Small intestine (tissue), 7 donors: ENCODE measurements at regions not wholly inside any gene's neighbourhood (a gene's known extent, or its start where the extent isn't known, plus 50 kb on each side); places are given as distances from the start of the nearest gene placed in this dataset.
"Not testable (repeated sequence)": the region's sequence is repeated elsewhere in the genome, so short reads cannot be mapped to it uniquely, and the experiment has no call there.

Experiments used
- DNase-seq, 2 donors: peaks; one replicate each; pipeline versions ENCODE4 v3.0.0 to v3.0.0-alpha.2; 2013
- FAIRE-seq: peaks from 2 replicates; lab custom pipeline; 2012; peaks lifted over from hg19 to GRCh38; lab: Jason Lieb, UNC
- H3K27ac ChIP-seq, 3 donors: one replicate each; pipeline ENCODE4 v1.5.1; 2013; ENCODE audit warnings: low read length in 2 of 3, mild to moderate bottlenecking in 2 of 3, control low read depth in 1 of 3, inconsistent platforms in 1 of 3, low read depth in 1 of 3, moderate library complexity in 1 of 3
- H3K27me3 ChIP-seq, 3 donors: one replicate each; pipeline ENCODE4 v1.6.1; 2013; ENCODE audit warnings: low read length in 3 of 3, inconsistent platforms in 1 of 3; ENCODE audit not compliant: control insufficient read depth in 3 of 3, insufficient read depth in 3 of 3
- H3K36me3 ChIP-seq, 3 donors: one replicate each; pipeline ENCODE4 v1.6.1; 2013; ENCODE audit warnings: low read length in 3 of 3, inconsistent platforms in 1 of 3, low read depth in 1 of 3, mild to moderate bottlenecking in 1 of 3, moderate library complexity in 1 of 3; ENCODE audit not compliant: control insufficient read depth in 3 of 3, insufficient read depth in 2 of 3
- H3K4me1 ChIP-seq, 3 donors: one replicate each; pipeline ENCODE4 v1.6.1; 2013; ENCODE audit warnings: low read length in 2 of 3, inconsistent platforms in 1 of 3, low read depth in 1 of 3, mild to moderate bottlenecking in 1 of 3, moderate library complexity in 1 of 3; ENCODE audit not compliant: control insufficient read depth in 3 of 3, insufficient read depth in 2 of 3
- H3K4me3 ChIP-seq, 3 donors: one replicate each; pipeline ENCODE4 v1.5.1; 2013; ENCODE audit warnings: low read length in 3 of 3, control low read depth in 1 of 3, inconsistent platforms in 1 of 3, low read depth in 1 of 3, mild to moderate bottlenecking in 1 of 3, moderate library complexity in 1 of 3
- H3K9me3 ChIP-seq, 2 donors: one replicate each; pipeline ENCODE4 v1.6.1; 2013; ENCODE audit warnings: low read depth in 1 of 2, low read length in 1 of 2; ENCODE audit not compliant: control insufficient read depth in 2 of 2, insufficient read depth in 1 of 2
- WGBS, 3 donors: extraction: QIAGEN DNeasy Blood & Tissue Kit; methylation state at CpG; one replicate each; pipeline ENCODE4 v1.1.7; 2013; 5-methylcytosine and 5-hydroxymethylcytosine counted together
- donor health status: healthy with polysubstance abuse.
- donor health status: control.
- donor health status: control.
- donor health status: Bipolar disorder and iron deficiency.
- donor health status: healthy.

DNA sequence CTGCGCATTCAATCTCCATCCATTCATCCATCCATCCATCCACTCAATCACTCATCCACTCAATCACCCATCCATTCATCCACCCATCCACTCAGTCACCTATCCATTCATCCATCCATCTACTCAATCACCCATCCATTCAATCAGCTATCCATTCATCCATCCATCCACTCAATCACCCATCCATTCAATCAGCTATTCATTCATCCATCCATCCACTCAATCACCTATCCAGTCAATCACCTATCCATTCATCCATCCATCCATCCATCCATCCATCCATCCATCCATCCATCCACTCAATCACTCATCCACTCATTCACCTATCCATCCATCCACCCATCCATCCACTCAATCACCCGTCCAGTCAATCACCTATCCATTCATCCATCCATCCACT, 115.4 kb upstream of the ZBTB40 start:
- Histone ChIP-seq H3K4me1 (peaks cover 0 to 14% (median 0%) of the 10 kb centered on the region in 3 donors), H3K27me3 (peaks cover 0 to 11% (median 3%) of the 10 kb centered on the region in 3 donors)
- H3K9me3 ChIP-seq, FAIRE-seq, H3K36me3 ChIP-seq, DNase-seq, H3K4me3 ChIP-seq, H3K27ac ChIP-seq: not testable (repeated sequence)
- whole genome bisulfite sequencing, 3 donors: 93 to 95% (median 94%) methylated on average over 2 of the region's 2 CpGs

DNA sequence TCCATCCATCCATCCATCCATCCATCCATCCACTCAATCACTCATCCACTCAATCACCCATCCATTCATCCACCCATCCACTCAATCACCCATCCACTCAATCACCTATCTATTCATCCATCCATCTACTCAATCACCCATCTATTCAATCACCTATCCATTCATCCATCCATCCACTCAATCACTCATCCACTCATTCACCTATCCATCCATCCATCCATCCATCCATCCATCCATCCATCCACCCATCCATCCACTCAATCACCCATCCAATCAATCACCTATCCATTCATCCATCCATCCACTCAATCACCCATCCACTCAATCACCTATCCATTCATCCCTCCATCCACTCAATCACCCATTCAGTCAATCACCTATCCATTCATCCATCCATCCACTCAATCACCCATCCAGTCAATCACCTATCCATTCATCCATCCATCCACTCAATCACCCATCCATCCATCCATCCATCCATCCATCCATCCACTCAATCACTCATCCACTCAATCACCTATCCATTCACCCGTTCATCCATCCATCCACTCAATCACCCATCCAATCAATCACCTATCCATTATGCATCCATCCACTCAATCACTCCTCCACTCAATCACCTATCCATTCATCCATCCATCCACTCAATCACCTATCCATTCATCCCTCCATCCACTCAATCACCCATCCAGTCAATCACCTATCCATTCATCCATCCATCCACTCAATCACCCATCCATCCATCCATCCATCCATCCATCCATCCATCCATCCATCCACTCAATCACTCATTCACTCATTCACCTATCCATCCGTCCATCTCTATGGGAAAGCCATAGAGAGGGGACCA, 114.7 kb upstream of the ZBTB40 start:
- H3K4me1 ChIP-seq: peaks cover 0 to 15% (median 0%) of the 10 kb centered on the region in 3 donors
- not testable (repeated sequence) for H3K36me3 ChIP-seq, H3K9me3 ChIP-seq, H3K4me3 ChIP-seq, H3K27ac ChIP-seq, FAIRE-seq, DNase-seq
- peaks cover 0 to 11% (median 7%) of the 10 kb centered on the region in 3 donors for H3K27me3 ChIP-seq
- 79 to 87% (median 79%) methylated on average over 2 of the region's 2 CpGs for WGBS, 3 donors

DNA sequence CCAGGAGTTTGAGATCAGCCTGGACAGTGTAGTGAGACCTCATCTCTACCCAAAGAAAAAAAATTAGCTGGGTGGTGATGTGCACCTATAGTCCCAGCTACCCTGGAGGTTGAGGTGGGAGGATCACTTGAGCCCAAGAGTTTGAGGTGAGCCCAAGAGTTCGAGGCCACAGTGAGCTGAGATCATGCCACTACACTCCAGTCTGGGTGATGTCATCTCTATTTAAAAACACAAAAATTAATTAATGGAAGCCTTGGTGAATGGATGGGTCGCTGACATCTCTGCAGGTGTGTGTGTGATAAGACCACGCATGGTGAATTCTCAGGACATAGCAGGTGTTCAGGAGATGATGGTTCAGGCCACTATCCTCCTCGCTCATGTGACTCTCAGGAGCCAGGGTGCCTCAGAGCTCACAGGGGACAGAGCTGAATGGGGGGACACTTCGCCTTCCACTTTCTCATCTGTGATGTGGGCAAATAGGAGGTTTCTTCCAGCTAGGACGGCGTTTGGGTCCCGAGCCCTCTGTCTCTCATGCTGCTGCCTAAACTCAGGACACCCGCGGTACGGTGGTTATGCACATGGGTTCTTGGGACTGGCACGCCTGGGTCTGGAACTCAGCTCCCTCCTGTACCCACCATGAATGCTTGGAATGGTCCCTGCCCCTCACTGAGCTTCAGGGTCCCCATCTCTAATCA, 113.4 kb upstream of the ZBTB40 start:
- Histone ChIP-seq H3K27me3 (peaks cover 0 to 19% (median 15%) of the 10 kb centered on the region in 3 donors), H3K9me3 (no peaks in the 10 kb centered on the region), H3K4me3 (no peak overlapping the region), H3K27ac (no peak overlapping the region), H3K4me1 (peaks cover 0 to 18% (median 0%) of the 10 kb centered on the region in 3 donors), H3K36me3 (no peaks in the 10 kb centered on the region)
- no peak for FAIRE-seq
- WGBS, 3 donors: 86 to 91% (median 90%) methylated on average over 12 of the region's 12 CpGs
- no peak for DNase-seq

DNA sequence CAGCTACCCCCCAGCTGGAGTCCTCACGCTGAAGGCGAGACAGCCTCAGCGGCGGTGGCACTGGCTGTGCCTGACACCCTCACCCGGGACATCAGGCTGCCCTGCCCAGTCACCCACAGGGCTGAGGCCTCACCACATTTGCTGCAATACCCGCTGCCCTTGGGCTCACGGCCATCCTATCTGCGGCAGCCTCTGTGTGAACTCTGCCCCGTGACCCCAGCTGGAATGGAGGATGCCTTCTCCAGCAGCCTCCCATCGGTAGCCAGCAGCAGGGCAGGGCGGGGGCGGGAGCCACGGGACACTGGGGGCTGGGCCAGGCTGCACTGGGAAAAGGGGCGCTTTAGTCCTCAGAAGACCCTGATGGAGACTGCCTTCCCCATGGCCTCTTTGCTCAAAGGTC, 112.4 kb upstream of the ZBTB40 start:
- Histone ChIP-seq H3K9me3 (no peaks in the 10 kb centered on the region), H3K4me3 (no peak overlapping the region), H3K27ac (no peak overlapping the region), H3K27me3 (peaks cover 0 to 23% (median 15%) of the 10 kb centered on the region in 3 donors), H3K36me3 (no peaks in the 10 kb centered on the region), H3K4me1 (peaks cover 0 to 18% (median 0%) of the 10 kb centered on the region in 3 donors)
- DNase-seq (no peak), FAIRE-seq (no peak)
- 48 to 64% (median 55%) methylated on average over 14 of the region's 14 CpGs for WGBS, 3 donors

DNA sequence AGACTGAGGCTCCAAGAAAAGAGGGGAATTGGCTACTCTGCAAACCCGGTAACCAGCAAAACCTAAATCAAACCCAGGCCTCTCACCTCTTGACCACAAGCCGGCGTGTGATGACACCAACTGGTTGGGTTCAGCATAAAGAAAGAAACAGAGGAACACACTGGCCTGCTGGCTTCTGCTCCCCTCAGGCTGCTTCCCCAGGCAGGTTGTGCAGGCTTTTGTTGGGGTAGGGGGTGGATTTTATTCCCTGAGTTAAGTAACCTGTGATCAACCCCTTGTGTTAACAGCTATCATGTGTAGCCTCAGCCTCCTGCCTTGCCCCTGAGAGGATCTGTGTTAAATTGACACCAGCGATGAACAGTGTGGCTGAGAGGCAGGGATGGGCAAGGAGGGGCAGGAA, 111.6 kb upstream of the ZBTB40 start:
- H3K4me1 ChIP-seq: peaks cover 0 to 12% (median 0%) of the 10 kb centered on the region in 3 donors
- H3K27me3 ChIP-seq: peaks cover 0 to 28% (median 15%) of the 10 kb centered on the region in 3 donors
- no peaks in the 10 kb centered on the region for H3K9me3 ChIP-seq
- no peak overlapping the region for H3K27ac ChIP-seq
- H3K36me3 ChIP-seq: no peaks in the 10 kb centered on the region
- no peak overlapping the region for H3K4me3 ChIP-seq
- WGBS, 3 donors: 81 to 91% (median 90%) methylated on average over 4 of the region's 4 CpGs
- FAIRE-seq (no peak), DNase-seq (no peak)

DNA sequence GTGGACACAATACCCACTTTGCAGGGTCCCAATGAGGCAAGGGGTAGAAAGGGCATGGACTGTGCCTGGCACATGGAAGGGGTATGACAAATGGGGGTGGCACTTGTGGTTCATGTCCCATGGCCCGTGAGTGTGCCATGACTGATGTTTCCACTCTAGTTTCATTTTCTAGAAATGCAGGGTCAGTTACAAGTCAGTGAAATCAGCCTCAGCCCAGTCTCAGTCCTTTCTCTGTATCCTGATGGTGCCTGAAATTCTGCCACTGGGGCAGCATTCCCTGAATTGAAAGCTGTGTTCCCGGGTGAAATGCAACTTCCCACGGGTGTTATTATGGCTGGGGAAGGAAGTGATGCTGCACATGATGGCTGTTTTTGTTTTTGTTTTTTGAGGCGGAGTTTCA, 110.8 kb upstream of the ZBTB40 start:
- Histone ChIP-seq H3K27me3 (peaks cover 0 to 32% (median 15%) of the 10 kb centered on the region in 3 donors), H3K4me1 (peaks cover 0 to 10% (median 0%) of the 10 kb centered on the region in 3 donors), H3K9me3 (no peaks in the 10 kb centered on the region), H3K27ac (no peak overlapping the region), H3K36me3 (no peaks in the 10 kb centered on the region), H3K4me3 (no peak overlapping the region)
- 48 to 63% (median 50%) methylated on average over 4 of the region's 4 CpGs for WGBS, 3 donors
- DNase-seq (no peak), FAIRE-seq (no peak)

DNA sequence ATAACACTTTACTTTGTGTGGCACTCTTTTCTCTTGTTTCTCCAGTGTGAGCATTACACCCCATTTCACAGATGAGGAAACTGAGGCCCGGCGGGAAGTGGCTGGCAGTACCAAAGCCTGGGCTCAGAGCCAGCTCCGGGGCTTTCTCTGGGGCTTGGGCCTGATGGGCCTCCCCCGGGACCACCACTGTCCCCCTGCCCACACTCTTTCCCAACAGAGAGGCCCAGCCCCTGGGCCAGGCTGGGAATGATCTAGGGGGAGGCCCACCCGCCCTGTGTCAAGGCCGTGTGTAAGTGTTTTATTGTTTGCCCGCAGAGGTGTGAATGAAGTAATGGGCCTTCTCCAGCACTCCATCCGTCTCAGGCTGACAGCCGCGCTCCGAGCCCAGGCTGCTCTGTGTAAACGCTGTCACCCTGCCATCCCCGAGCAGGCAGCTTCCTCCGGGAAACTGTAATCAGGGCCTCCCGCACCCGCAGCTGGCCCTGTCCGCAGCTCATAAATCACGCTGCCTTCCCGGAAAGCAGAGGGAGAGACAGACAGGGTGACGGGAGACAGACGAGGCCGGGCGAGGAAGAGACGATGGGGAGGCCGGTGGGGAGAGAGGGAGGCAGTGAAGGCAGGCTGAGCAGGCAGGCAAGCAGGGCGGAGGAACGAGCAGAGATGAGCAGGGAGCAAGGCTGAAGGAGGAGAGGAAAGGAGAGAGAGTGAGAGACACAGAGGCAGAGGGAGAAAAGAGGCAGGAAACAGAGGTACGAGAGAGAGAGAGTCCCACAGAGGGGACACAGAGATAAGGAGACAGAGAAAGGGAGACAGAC, 109.7 kb upstream of the ZBTB40 start:
- WGBS, 3 donors: 9 to 11% (median 10%) methylated on average over 28 of the region's 28 CpGs
- H3K4me3 ChIP-seq: no peak overlapping the region
- FAIRE-seq (no peak), DNase-seq (peak; percentile 10 to 59)
- peaks cover 0 to 35% (median 15%) of the 10 kb centered on the region in 3 donors for H3K27me3 ChIP-seq
- H3K27ac ChIP-seq: no peak overlapping the region
- H3K9me3 ChIP-seq: no peaks in the 10 kb centered on the region
- no peaks in the 10 kb centered on the region for H3K36me3 ChIP-seq
- peaks cover 0 to 10% (median 0%) of the 10 kb centered on the region in 3 donors for H3K4me1 ChIP-seq

DNA sequence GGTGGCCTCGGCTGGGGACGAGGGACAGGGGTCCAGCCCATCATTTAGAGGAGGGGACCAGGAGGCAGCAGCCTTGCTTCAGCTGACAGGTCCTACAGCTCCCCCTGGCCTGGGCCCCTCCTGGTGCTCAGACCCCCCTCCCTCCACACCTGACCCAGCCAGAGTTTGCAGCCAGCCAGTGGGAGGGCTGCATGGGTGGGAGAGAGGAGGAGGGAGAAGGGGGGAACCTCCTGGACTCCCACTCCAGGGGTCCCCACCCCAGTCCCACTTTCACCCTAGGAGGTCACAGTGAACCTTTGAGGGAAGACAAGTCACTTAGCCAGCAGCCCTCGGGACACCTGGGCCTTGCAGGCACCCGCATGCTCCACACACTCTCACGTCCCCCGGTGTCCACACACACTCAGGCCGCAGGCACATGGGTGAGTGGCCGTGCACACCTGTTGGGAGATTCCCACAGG, 108.9 kb upstream of the ZBTB40 start:
- Histone ChIP-seq H3K27me3 (peaks cover 0 to 36% (median 15%) of the 10 kb centered on the region in 3 donors), H3K4me3 (no peak overlapping the region), H3K36me3 (no peaks in the 10 kb centered on the region), H3K9me3 (no peaks in the 10 kb centered on the region), H3K4me1 (peaks cover 0 to 10% (median 0%) of the 10 kb centered on the region in 3 donors), H3K27ac (no peak overlapping the region)
- WGBS, 3 donors: 66 to 69% (median 68%) methylated on average over 7 to 8 of the region's 8 CpGs
- no peak for DNase-seq
- no peak for FAIRE-seq
